Right lobe of liver (tissue), 6 donors: ENCODE measurements at regions not wholly inside any gene's neighbourhood (a gene's known extent, or its start where the extent isn't known, plus 50 kb on each side); places are given as distances from the start of the nearest gene placed in this dataset.

Experiments
- ATAC-seq, 4 donors: fragments of 200-7000 bp; cut with Tn5 transposase; one replicate each; pipeline ENCODE4 v1.9.1; 2020; ENCODE audit warnings: mild to moderate bottlenecking in 4 of 4, moderate library complexity in 4 of 4
- DNase-seq, 3 donors: peaks; one replicate each; pipeline ENCODE4 v3.0.0-alpha.2; 2020
- H3K27ac ChIP-seq, 3 donors: fragments of 200-600 bp; one replicate each; pipeline ENCODE4 v1.8.0; 2022
- H3K27me3 ChIP-seq, 2 donors: fragments of 200-600 bp; one replicate each; pipeline ENCODE4 v1.8.0; 2022
- H3K36me3 ChIP-seq, 4 donors: fragments of 200-600 bp; sonication (generic) in 1 of 4; one replicate each; pipeline versions ENCODE4 v1.5.1 to v1.8.0; 2017 to 2022; ENCODE audit warnings: control low read depth in 1 of 4
- H3K4me1 ChIP-seq, 4 donors: fragments of 200-600 bp; sonication (generic) in 1 of 4; one replicate each; pipeline versions ENCODE4 v1.5.1 to v1.8.0; 2017 to 2022; ENCODE audit warnings: control low read depth in 1 of 4
- H3K4me3 ChIP-seq, 3 donors: fragments of 200-600 bp; one replicate each; pipeline ENCODE4 v1.8.0; 2022
- H3K9me3 ChIP-seq, 4 donors: fragments of 200-600 bp; sonication (generic) in 1 of 4; one replicate each; pipeline versions ENCODE4 v1.5.1 to v1.8.0; 2017 to 2022; ENCODE audit warnings: control low read depth in 1 of 4
- CTCF ChIP-seq, 4 donors: fragments of 200-600 bp in 3 of 4; fragments of 450-650 bp in 1 of 4; IDR thresholded peaks; one replicate each; pipeline versions ENCODE4 v1.5.1 to v1.8.0; 2016 to 2022; ENCODE audit warnings: antibody characterized with exemption in 4 of 4, mild to moderate bottlenecking in 2 of 4
- POLR2A ChIP-seq: fragments of 450-650 bp; IDR thresholded peaks from one replicate; pipeline ENCODE4 v1.6.1; 2017; ENCODE audit warnings: antibody characterized with exemption, mild to moderate bottlenecking
- WGBS: methylation state at CpG from one replicate; pipeline ENCODE4 v1.1.6; 2018; ENCODE audit warnings: low coverage, low lambda C conversion rate; ENCODE audit not compliant: insufficient coverage; ENCODE audit errors: missing lambda C conversion rate; 5-methylcytosine and 5-hydroxymethylcytosine counted together
- intact Hi-C, 2 donors: fragments of 100-400 bp; cut with DNase I; formaldehyde crosslinking; loops; one replicate each; pipeline versions ENCODE4 v1.11.2 to v1.14.1; 2022
- donor health status: DM: no; HTN: yes; CAD: no.
- donor health status: DM: no; HTN: no; CAD: no.
- donor health status: DM: no; HTN: no; CAD: no.
- donor health status: DM: no; HTN: yes; CAD: no.
- donor health status: DM: no; HTN: yes; CAD: no.

DNA sequence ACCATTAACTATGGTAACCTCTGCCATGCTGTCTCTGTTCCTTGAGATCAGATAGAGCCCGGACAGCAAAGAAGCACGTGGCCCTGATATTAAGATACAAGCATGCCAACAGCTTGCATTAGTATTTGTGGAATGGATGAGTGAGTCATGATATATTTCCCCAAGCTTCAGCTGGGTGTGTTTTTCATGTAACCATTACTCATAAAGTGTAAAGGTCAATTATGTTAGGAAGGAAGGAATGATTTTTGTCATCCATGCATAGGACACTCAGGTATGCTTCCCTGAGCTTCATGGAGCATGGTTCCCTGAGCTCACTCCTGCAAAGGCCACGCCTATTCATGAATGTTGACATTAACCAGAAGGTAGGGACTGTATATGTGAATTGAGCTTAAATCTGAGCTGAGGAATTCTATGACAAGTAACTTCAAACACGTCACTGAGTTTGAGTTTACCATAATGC lies 74.6 kb downstream of the ARL4C start:
- Histone ChIP-seq H3K27me3 (no peaks in the 10 kb centered on the region), H3K4me1 (no peaks in the 10 kb centered on the region), H3K36me3 (no peaks in the 10 kb centered on the region), H3K9me3 (no peaks in the 10 kb centered on the region), H3K4me3 (no peak overlapping the region), H3K27ac (no peak overlapping the region)
- DNase-seq (no peak), ATAC-seq (peak in 1 of 4 donors; percentile 66)
- TF ChIP-seq CTCF (IDR thresholded peaks at IDR 0.05): no peak
- no peak for TF ChIP-seq POLR2A
- WGBS: 51% methylated on average over 4 of the region's 4 CpGs
- intact Hi-C loops: no loop called here

- TF ChIP-seq POLR2A: no peak
- no peak for TF ChIP-seq CTCF (IDR thresholded peaks at IDR 0.05)
- no peaks in the 10 kb centered on the region for H3K27me3 ChIP-seq
- no peaks in the 10 kb centered on the region for H3K36me3 ChIP-seq
- H3K27ac ChIP-seq: no peak overlapping the region
- H3K4me3 ChIP-seq: no peak overlapping the region
- H3K4me1 ChIP-seq: no peaks in the 10 kb centered on the region
- no peaks in the 10 kb centered on the region for H3K9me3 ChIP-seq
- DNase-seq: no peak
- intact Hi-C loops: no loop called here
- no peak for ATAC-seq
- 51% methylated on average over 2 of the region's 2 CpGs for WGBS
Measured at GRCh38 chr2:234420408-234420807, 76.5 kb downstream of the ARL4C start.

DNA sequence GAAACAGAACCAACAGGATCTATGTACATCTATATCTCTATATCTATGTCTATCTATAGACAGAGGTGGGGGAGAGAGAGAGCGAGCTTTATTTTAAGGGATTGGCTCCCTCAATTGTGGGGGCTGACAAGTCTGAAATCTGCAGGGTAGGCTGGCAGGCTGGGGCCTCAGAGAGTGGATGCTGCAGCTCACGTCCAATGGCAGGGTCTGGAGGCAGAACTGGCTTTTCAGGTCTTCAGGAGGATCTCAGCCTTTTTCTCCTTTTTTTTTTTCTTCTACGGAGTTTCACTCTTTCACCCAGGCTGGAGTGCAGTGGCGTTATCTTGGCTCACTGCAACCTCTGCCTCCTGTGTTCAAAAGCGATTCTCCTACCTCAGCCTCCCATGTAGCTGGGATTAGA lies 77.2 kb downstream of the ARL4C start:
- H3K9me3 ChIP-seq: no peaks in the 10 kb centered on the region
- no peaks in the 10 kb centered on the region for H3K4me1 ChIP-seq
- no peaks in the 10 kb centered on the region for H3K27me3 ChIP-seq
- WGBS: 79% methylated on average over 5 of the region's 5 CpGs
- intact Hi-C loops: no loop called here
- H3K4me3 ChIP-seq: no peak overlapping the region
- no peaks in the 10 kb centered on the region for H3K36me3 ChIP-seq
- DNase-seq (no peak), ATAC-seq (no peak)
- TF ChIP-seq POLR2A (no peak), CTCF (IDR thresholded peaks at IDR 0.05) (no peak)
- no peak overlapping the region for H3K27ac ChIP-seq

GRCh38 chr2:234415706-234416105 lies 81.2 kb downstream of the ARL4C start:
- Histone ChIP-seq H3K27me3 (no peaks in the 10 kb centered on the region), H3K4me1 (no peaks in the 10 kb centered on the region), H3K4me3 (no peak overlapping the region), H3K9me3 (no peaks in the 10 kb centered on the region), H3K27ac (no peak overlapping the region), H3K36me3 (no peaks in the 10 kb centered on the region)
- TF ChIP-seq CTCF (IDR thresholded peaks at IDR 0.05) (no peak), POLR2A (no peak)
- intact Hi-C loops: no loop called here
- DNase-seq (no peak), ATAC-seq (no peak)
- 60% methylated on average over 4 of the region's 4 CpGs for WGBS

- Histone ChIP-seq H3K4me3 (no peak overlapping the region), H3K4me1 (no peaks in the 10 kb centered on the region), H3K27me3 (no peaks in the 10 kb centered on the region), H3K27ac (no peak overlapping the region), H3K36me3 (no peaks in the 10 kb centered on the region), H3K9me3 (no peaks in the 10 kb centered on the region)
- 76% methylated on average over 6 of the region's 6 CpGs for WGBS
- intact Hi-C loops: no loop called here
- DNase-seq (no peak), ATAC-seq (no peak)
- TF ChIP-seq POLR2A: no peak
- TF ChIP-seq CTCF (IDR thresholded peaks at IDR 0.05): no peak
Measured at GRCh38 chr2:234414596-234414995, 82.3 kb downstream of the ARL4C start.
